ENCODE measurements at regions not wholly inside any gene's neighbourhood (a gene's known extent, or its start where the extent isn't known, plus 50 kb on each side); places are given as distances from the start of the nearest gene placed in this dataset.

- Histone ChIP-seq H4K8ac (replicated peaks; ENCODE audit: insufficient read length, low read depth, low read length) (no peak overlapping the region), H3K18ac (ENCODE audit: insufficient read length, low read depth, low read length) (no peak overlapping the region), H4K91ac (ENCODE audit: insufficient read length, low read depth, low read length) (no peak overlapping the region), H3K27ac (ENCODE audit: insufficient read length, low read depth, low read length) (no peak overlapping the region), H3T11ph (ENCODE audit: low read length) (no peak overlapping the region), H4K5ac (ENCODE audit: insufficient read length, low read depth, low read length) (no peak overlapping the region), H3K56ac (ENCODE audit: insufficient read length, low read depth, low read length) (no peak overlapping the region), H3K14ac (ENCODE audit: insufficient read depth, low read length) (no peak overlapping the region), H3K23ac (ENCODE audit: insufficient read length, low read depth, low read length) (no peak overlapping the region), H3K4ac (ENCODE audit: low read depth, low read length) (no peak overlapping the region), H2BK120ac (ENCODE audit: low read depth, low read length, poor library complexity, severe bottlenecking) (no peak overlapping the region), H3K9ac (ENCODE audit: extremely low read depth, insufficient read length, low read length) (no peak overlapping the region), H2BK20ac (ENCODE audit: low read depth, low read length, poor library complexity, severe bottlenecking) (no peak overlapping the region), H3K79me2 (ENCODE audit: insufficient read depth, low read length) (no peaks in the 10 kb centered on the region), H3K4me2 (ENCODE audit: insufficient read depth, insufficient read length, low read length) (no peak overlapping the region), H3K27me3 (ENCODE audit: insufficient read depth, low read length) (no peaks in the 10 kb centered on the region), H2BK5ac (ENCODE audit: insufficient read length, low read length) (no peak overlapping the region), H3K79me1 (ENCODE audit: insufficient read depth, low read depth, low read length, poor library complexity, severe bottlenecking) (no peaks in the 10 kb centered on the region), H2AK5ac (ENCODE audit: insufficient read length, low read length) (no peak overlapping the region), H2BK15ac (ENCODE audit: low read depth, low read length) (no peak overlapping the region), H2AFZ (ENCODE audit: low read length) (no peak overlapping the region), H3K23me2 (ENCODE audit: insufficient read length, low read depth, low read length, poor library complexity, severe bottlenecking) (no peaks in the 10 kb centered on the region), H2BK12ac (ENCODE audit: insufficient read length, low read depth, low read length) (no peak overlapping the region), H4K20me1 (ENCODE audit: control insufficient read depth, insufficient read depth, insufficient read length) (no peaks in the 10 kb centered on the region), H3K4me1 (ENCODE audit: insufficient read depth, low read length) (no peaks in the 10 kb centered on the region; the same call in 1 of the 2 replicates), H3K9me3 (ENCODE audit: control insufficient read depth, low read depth, low read length) (no peaks in the 10 kb centered on the region)
- WGBS (ENCODE audit: extremely low coverage, insufficient read length, low lambda C conversion rate): no CpG with 5 or more reads among the region's 1 CpG
- Mint-ChIP-seq H3K9me3 (peaks cover 0 to 2% of the 10 kb centered on the region in 2 experiments; a peak in 2 of 5 replicates), H3K27ac (no peak overlapping the region), H3K27me3 (ENCODE audit: low read depth) (peaks cover 1% of the 10 kb centered on the region; the same call in 1 of the 2 replicates), H3K4me3 (no peak overlapping the region), H3K36me3 (ENCODE audit: insufficient read depth in 1 of 3, low read depth in 3 of 3) (peaks cover 0 to 4% (median 0%) of the 10 kb centered on the region in 3 experiments; a peak in 2 of 7 replicates), H3K4me1 (peaks cover 0 to 5% of the 10 kb centered on the region in 2 experiments; a peak in 2 of 4 replicates)
- DNase-seq: no peak
- TF ChIP-seq, protein P1, sequence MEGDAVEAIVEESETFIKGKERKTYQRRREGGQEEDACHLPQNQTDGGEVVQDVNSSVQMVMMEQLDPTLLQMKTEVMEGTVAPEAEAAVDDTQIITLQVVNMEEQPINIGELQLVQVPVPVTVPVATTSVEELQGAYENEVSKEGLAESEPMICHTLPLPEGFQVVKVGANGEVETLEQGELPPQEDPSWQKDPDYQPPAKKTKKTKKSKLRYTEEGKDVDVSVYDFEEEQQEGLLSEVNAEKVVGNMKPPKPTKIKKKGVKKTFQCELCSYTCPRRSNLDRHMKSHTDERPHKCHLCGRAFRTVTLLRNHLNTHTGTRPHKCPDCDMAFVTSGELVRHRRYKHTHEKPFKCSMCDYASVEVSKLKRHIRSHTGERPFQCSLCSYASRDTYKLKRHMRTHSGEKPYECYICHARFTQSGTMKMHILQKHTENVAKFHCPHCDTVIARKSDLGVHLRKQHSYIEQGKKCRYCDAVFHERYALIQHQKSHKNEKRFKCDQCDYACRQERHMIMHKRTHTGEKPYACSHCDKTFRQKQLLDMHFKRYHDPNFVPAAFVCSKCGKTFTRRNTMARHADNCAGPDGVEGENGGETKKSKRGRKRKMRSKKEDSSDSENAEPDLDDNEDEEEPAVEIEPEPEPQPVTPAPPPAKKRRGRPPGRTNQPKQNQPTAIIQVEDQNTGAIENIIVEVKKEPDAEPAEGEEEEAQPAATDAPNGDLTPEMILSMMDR (conservative IDR thresholded peaks at IDR 0.05): no peak
Observed at GRCh38 chr5:28132151-28132550, 1093.8 kb upstream of the CDH9 start.

All from H9 (cell line).